BLaER1 treated with 17β-estradiol and CSF1 and Interleukin-3, amounts not matched to agents 10 nM and 100 nM (cell line): ENCODE measurements at regions not wholly inside any gene's neighbourhood (a gene's known extent, or its start where the extent isn't known, plus 50 kb on each side); places are given as distances from the start of the nearest gene placed in this dataset.
A peak's percentile ranks its signal among the peaks of the same experiment; 100 is the strongest.

Experiments used
- H3K27ac ChIP-seq, 11 experiments: shearing (Covaris generic); formaldehyde crosslinking; 2 replicates each; pipeline ENCODE4 v1.8.1; 2022
- H3K27me3 ChIP-seq, 11 experiments: shearing (Covaris generic); formaldehyde crosslinking; 2 replicates each; pipeline ENCODE4 v1.8.1; 2022
- H3K36me3 ChIP-seq, 11 experiments: shearing (Covaris generic); formaldehyde crosslinking; 2 replicates each; pipeline ENCODE4 v1.8.1; 2022
- H3K4me1 ChIP-seq, 10 experiments: shearing (Covaris generic); formaldehyde crosslinking; 2 replicates each; pipeline ENCODE4 v1.8.1; 2022
- H3K4me2 ChIP-seq, 11 experiments: shearing (Covaris generic); formaldehyde crosslinking; 2 replicates each; pipeline ENCODE4 v1.8.1; 2022
- H3K4me3 ChIP-seq, 10 experiments: shearing (Covaris generic); formaldehyde crosslinking; 2 replicates each; pipeline ENCODE4 v1.8.1; 2022
- H3K9ac ChIP-seq, 11 experiments: shearing (Covaris generic); formaldehyde crosslinking; 2 replicates each; pipeline ENCODE4 v1.8.1; 2022
- H3K9me3 ChIP-seq, 11 experiments: shearing (Covaris generic); formaldehyde crosslinking; replicated peaks in 1 of 11; 2 replicates each; pipeline ENCODE4 v1.8.1; 2022
- H4K20me1 ChIP-seq, 11 experiments: shearing (Covaris generic); formaldehyde crosslinking; 2 replicates each; pipeline ENCODE4 v1.8.1; 2022
- Cebpa-rat ChIP-seq, 11 experiments: shearing (Covaris generic); IDR thresholded peaks; 2 replicates each; pipeline ENCODE4 v1.8.1; 2022

- Histone ChIP-seq H3K4me1 (peaks cover 13 to 40% (median 17%) of the 10 kb centered on the region in 10 experiments), H3K4me2 (peak overlapping the region in 2 of 11 experiments; percentile 82 to 85; a peak in 4 of 22 replicates), H3K27me3 (no peaks in the 10 kb centered on the region), H4K20me1 (no peaks in the 10 kb centered on the region), H3K36me3 (no peaks in the 10 kb centered on the region), H3K9me3 (peaks cover 0 to 12% (median 4%) of the 10 kb centered on the region in 11 experiments; a peak in 4 of 22 replicates), H3K4me3 (no peak overlapping the region), H3K9ac (no peak overlapping the region), H3K27ac (no peak overlapping the region)
- TF ChIP-seq Cebpa-rat (IDR thresholded peaks at IDR 0.05) = no peak
These were observed 200.4 kb upstream of the ADAMTS9 start for GRCh38 chr3:64888165-64888564.

- H3K27ac ChIP-seq = no peak overlapping the region
- H3K4me3 ChIP-seq = no peak overlapping the region
- peak overlapping the region in 3 of 11 experiments; percentile 1 to 64 (median 54); a peak in 3 of 22 replicates for H3K4me2 ChIP-seq
- H3K4me1 ChIP-seq = peaks cover 19 to 42% (median 22%) of the 10 kb centered on the region in 10 experiments
- H3K9me3 ChIP-seq = peaks cover 17 to 30% (median 21%) of the 10 kb centered on the region in 11 experiments
- H4K20me1 ChIP-seq = no peaks in the 10 kb centered on the region
- H3K9ac ChIP-seq = no peak overlapping the region
- H3K27me3 ChIP-seq = no peaks in the 10 kb centered on the region
- TF ChIP-seq Cebpa-rat (IDR thresholded peaks at IDR 0.05) = no peak
- H3K36me3 ChIP-seq = no peaks in the 10 kb centered on the region
These were observed 197.3 kb upstream of the ADAMTS9 start for GRCh38 chr3:64885055-64885454.

- H3K27ac ChIP-seq = no peak overlapping the region
- H3K9me3 ChIP-seq = peaks cover 19 to 31% (median 24%) of the 10 kb centered on the region in 11 experiments
- H3K36me3 ChIP-seq = no peaks in the 10 kb centered on the region
- peaks cover 13 to 37% (median 17%) of the 10 kb centered on the region in 10 experiments for H3K4me1 ChIP-seq
- no peak for TF ChIP-seq Cebpa-rat (IDR thresholded peaks at IDR 0.05)
- H3K9ac ChIP-seq = no peak overlapping the region
- peak overlapping the region in 3 of 11 experiments; percentile 1 to 64 (median 54); a peak in 3 of 22 replicates for H3K4me2 ChIP-seq
- H4K20me1 ChIP-seq = no peaks in the 10 kb centered on the region
- no peak overlapping the region for H3K4me3 ChIP-seq
- H3K27me3 ChIP-seq = no peaks in the 10 kb centered on the region
These were observed 196.7 kb upstream of the ADAMTS9 start for GRCh38 chr3:64884536-64884935.

GRCh38 chr3:64880916-64881315 is 193.1 kb upstream of the ADAMTS9 start:
- peaks cover 8 to 21% (median 12%) of the 10 kb centered on the region in 10 experiments for H3K4me1 ChIP-seq
- no peaks in the 10 kb centered on the region for H4K20me1 ChIP-seq
- H3K36me3 ChIP-seq = no peaks in the 10 kb centered on the region
- no peak overlapping the region for H3K9ac ChIP-seq
- peak overlapping the region in 10 of 11 experiments; percentile 7 to 56 (median 38); a peak in 15 of 22 replicates for H3K4me2 ChIP-seq
- peak overlapping the region in 3 of 11 experiments; percentile 17 to 27 (median 26); a peak in 3 of 22 replicates for H3K27ac ChIP-seq
- H3K27me3 ChIP-seq = no peaks in the 10 kb centered on the region
- H3K9me3 ChIP-seq = peaks cover 19 to 29% (median 24%) of the 10 kb centered on the region in 11 experiments
- no peak for TF ChIP-seq Cebpa-rat (IDR thresholded peaks at IDR 0.05)
- no peak overlapping the region; a peak in 3 of 20 replicates for H3K4me3 ChIP-seq

GRCh38 chr3:64878362-64878761 is 190.6 kb upstream of the ADAMTS9 start:
- Histone ChIP-seq H3K36me3 (no peaks in the 10 kb centered on the region), H3K27me3 (no peaks in the 10 kb centered on the region), H4K20me1 (no peaks in the 10 kb centered on the region), H3K9me3 (peaks cover 19 to 29% (median 23%) of the 10 kb centered on the region in 11 experiments), H3K27ac (no peak overlapping the region), H3K4me1 (peaks cover 5 to 15% (median 10%) of the 10 kb centered on the region in 10 experiments; a peak in 19 of 20 replicates), H3K9ac (no peak overlapping the region), H3K4me2 (no peak overlapping the region), H3K4me3 (no peak overlapping the region)
- no peak for TF ChIP-seq Cebpa-rat (IDR thresholded peaks at IDR 0.05)

GRCh38 chr3:64873400-64873799 is 185.6 kb upstream of the ADAMTS9 start:
- Histone ChIP-seq H4K20me1 (no peaks in the 10 kb centered on the region), H3K36me3 (no peaks in the 10 kb centered on the region), H3K9ac (no peak overlapping the region), H3K4me2 (no peak overlapping the region), H3K9me3 (peaks cover 0 to 11% (median 0%) of the 10 kb centered on the region in 11 experiments; a peak in 3 of 22 replicates), H3K27ac (no peak overlapping the region), H3K27me3 (no peaks in the 10 kb centered on the region), H3K4me3 (no peak overlapping the region), H3K4me1 (peaks cover 0 to 4% (median 0%) of the 10 kb centered on the region in 10 experiments; a peak in 5 of 20 replicates)
- TF ChIP-seq Cebpa-rat (IDR thresholded peaks at IDR 0.05) = no peak

- no peak overlapping the region for H3K4me3 ChIP-seq
- H3K9me3 ChIP-seq = peaks cover 0 to 11% (median 0%) of the 10 kb centered on the region in 11 experiments; a peak in 4 of 22 replicates
- no peaks in the 10 kb centered on the region for H4K20me1 ChIP-seq
- H3K27ac ChIP-seq = no peak overlapping the region
- H3K4me1 ChIP-seq = no peaks in the 10 kb centered on the region; a peak in 1 of 20 replicates
- no peak overlapping the region for H3K4me2 ChIP-seq
- TF ChIP-seq Cebpa-rat (IDR thresholded peaks at IDR 0.05) = no peak
- H3K36me3 ChIP-seq = no peaks in the 10 kb centered on the region
- no peaks in the 10 kb centered on the region for H3K27me3 ChIP-seq
- no peak overlapping the region for H3K9ac ChIP-seq
These were observed 184.5 kb upstream of the ADAMTS9 start for GRCh38 chr3:64872345-64872744.

GRCh38 chr3:64871834-64872249 is 184.0 kb upstream of the ADAMTS9 start:
- no peaks in the 10 kb centered on the region for H3K27me3 ChIP-seq
- no peaks in the 10 kb centered on the region for H3K36me3 ChIP-seq
- peak overlapping the region in 2 of 11 experiments; percentile 4 to 11; a peak in 1 of 22 replicates for H3K4me2 ChIP-seq
- H4K20me1 ChIP-seq = no peaks in the 10 kb centered on the region
- TF ChIP-seq Cebpa-rat (IDR thresholded peaks at IDR 0.05) = no peak
- H3K4me1 ChIP-seq = peaks cover 0 to under 1% (median 0%) of the 10 kb centered on the region in 10 experiments; a peak in 2 of 20 replicates
- no peak overlapping the region for H3K27ac ChIP-seq
- H3K9me3 ChIP-seq = peaks cover 0 to 11% (median 0%) of the 10 kb centered on the region in 11 experiments; a peak in 4 of 22 replicates
- H3K9ac ChIP-seq = no peak overlapping the region
- no peak overlapping the region for H3K4me3 ChIP-seq

GRCh38 chr3:64870876-64871646 is 183.3 kb upstream of the ADAMTS9 start:
- peak overlapping the region in 3 of 11 experiments; percentile 4 to 14 (median 11); a peak in 1 of 22 replicates for H3K4me2 ChIP-seq
- TF ChIP-seq Cebpa-rat (IDR thresholded peaks at IDR 0.05) = no peak
- no peak overlapping the region for H3K27ac ChIP-seq
- H3K9me3 ChIP-seq = peaks cover 0 to 11% (median 0%) of the 10 kb centered on the region in 11 experiments; a peak in 4 of 22 replicates
- H3K36me3 ChIP-seq = no peaks in the 10 kb centered on the region
- H4K20me1 ChIP-seq = no peaks in the 10 kb centered on the region
- H3K9ac ChIP-seq = no peak overlapping the region
- H3K4me3 ChIP-seq = no peak overlapping the region
- no peaks in the 10 kb centered on the region for H3K27me3 ChIP-seq
- peaks cover 0 to 8% (median 7%) of the 10 kb centered on the region in 10 experiments; a peak in 15 of 20 replicates for H3K4me1 ChIP-seq
